ENCODE measurements at regions not wholly inside any gene's neighbourhood (a gene's known extent, or its start where the extent isn't known, plus 50 kb on each side); places are given as distances from the start of the nearest gene placed in this dataset.

GRCh38 chr13:111411919-111412650, 91.6 kb downstream of the TEX29 start:
- H2AFZ ChIP-seq (ENCODE audit: low read length) = no peak overlapping the region
- no peak overlapping the region for H3K4me3 ChIP-seq (ENCODE audit: low read length, poor library complexity, severe bottlenecking)
- no peaks in the 10 kb centered on the region for H3K79me2 ChIP-seq (ENCODE audit: insufficient read depth, low read length)
- no peaks in the 10 kb centered on the region for H3K4me1 ChIP-seq (ENCODE audit: insufficient read depth, low read length, poor library complexity, severe bottlenecking)
- H3K4me2 ChIP-seq (ENCODE audit: low read depth, low read length, poor library complexity, severe bottlenecking) = no peak overlapping the region
- H3K36me3 ChIP-seq (ENCODE audit: insufficient read depth, low read length) = no peaks in the 10 kb centered on the region
- no peaks in the 10 kb centered on the region for H3F3A ChIP-seq (ENCODE audit: low read depth)
- no peaks in the 10 kb centered on the region for H3K27me3 ChIP-seq (ENCODE audit: insufficient read depth, low read length, poor library complexity, severe bottlenecking)
- no peak overlapping the region for H3K9ac ChIP-seq (ENCODE audit: low read depth, low read length, poor library complexity, severe bottlenecking)
- H4K20me1 ChIP-seq (ENCODE audit: insufficient read depth, low read length, poor library complexity, severe bottlenecking) = no peaks in the 10 kb centered on the region
- no peaks in the 10 kb centered on the region for H3K9me2 ChIP-seq (replicated peaks; ENCODE audit: low read depth, low read length)
- TF ChIP-seq CTCF (conservative IDR thresholded peaks at IDR 0.05; ENCODE audit: low read length) (no peak), EZH2phosphoT487 (IDR thresholded peaks at IDR 0.05; ENCODE audit: borderline replicate concordance) (no peak)
- H3K9me3 ChIP-seq (ENCODE audit: insufficient read depth, low read depth, low read length) = no peaks in the 10 kb centered on the region

- no peaks in the 10 kb centered on the region for H3K27me3 ChIP-seq (ENCODE audit: insufficient read depth, low read length, poor library complexity, severe bottlenecking)
These were observed 93.2 kb downstream of the TEX29 start for GRCh38 chr13:111413407-111414187.

GRCh38 chr13:111414341-111414740, 93.9 kb downstream of the TEX29 start:
- no peaks in the 10 kb centered on the region for H3K27me3 ChIP-seq (ENCODE audit: insufficient read depth, low read length, poor library complexity, severe bottlenecking)
- no peak overlapping the region for H3K4me2 ChIP-seq (ENCODE audit: low read depth, low read length, poor library complexity, severe bottlenecking)
- no peaks in the 10 kb centered on the region for H3F3A ChIP-seq (ENCODE audit: low read depth)
- no peaks in the 10 kb centered on the region for H3K9me3 ChIP-seq (ENCODE audit: insufficient read depth, low read depth, low read length)
- H3K36me3 ChIP-seq (ENCODE audit: insufficient read depth, low read length) = no peaks in the 10 kb centered on the region
- H3K4me1 ChIP-seq (ENCODE audit: insufficient read depth, low read length, poor library complexity, severe bottlenecking) = no peaks in the 10 kb centered on the region
- no peaks in the 10 kb centered on the region for H3K9me2 ChIP-seq (replicated peaks; ENCODE audit: low read depth, low read length)
- TF ChIP-seq EZH2phosphoT487 (IDR thresholded peaks at IDR 0.05; ENCODE audit: borderline replicate concordance) (no peak), CTCF (conservative IDR thresholded peaks at IDR 0.05; ENCODE audit: low read length) (no peak)
- H3K9ac ChIP-seq (ENCODE audit: low read depth, low read length, poor library complexity, severe bottlenecking) = no peak overlapping the region
- H3K79me2 ChIP-seq (ENCODE audit: insufficient read depth, low read length) = no peaks in the 10 kb centered on the region
- no peak overlapping the region for H3K4me3 ChIP-seq (ENCODE audit: low read length, poor library complexity, severe bottlenecking)
- H2AFZ ChIP-seq (ENCODE audit: low read length) = no peak overlapping the region
- no peaks in the 10 kb centered on the region for H4K20me1 ChIP-seq (ENCODE audit: insufficient read depth, low read length, poor library complexity, severe bottlenecking)

More at GRCh38 chr13:111413407-111414187, 93.2 kb downstream of the TEX29 start:
- no peak for TF ChIP-seq EZH2phosphoT487 (IDR thresholded peaks at IDR 0.05; ENCODE audit: borderline replicate concordance)
- TF ChIP-seq CTCF (conservative IDR thresholded peaks at IDR 0.05; ENCODE audit: low read length) = no peak
- H3K4me3 ChIP-seq (ENCODE audit: low read length, poor library complexity, severe bottlenecking) = no peak overlapping the region
- no peaks in the 10 kb centered on the region for H3F3A ChIP-seq (ENCODE audit: low read depth)
- no peaks in the 10 kb centered on the region for H4K20me1 ChIP-seq (ENCODE audit: insufficient read depth, low read length, poor library complexity, severe bottlenecking)
- no peak overlapping the region for H3K9ac ChIP-seq (ENCODE audit: low read depth, low read length, poor library complexity, severe bottlenecking)
- H3K9me2 ChIP-seq (replicated peaks; ENCODE audit: low read depth, low read length) = no peaks in the 10 kb centered on the region
- H3K4me1 ChIP-seq (ENCODE audit: insufficient read depth, low read length, poor library complexity, severe bottlenecking) = no peaks in the 10 kb centered on the region
- no peaks in the 10 kb centered on the region for H3K79me2 ChIP-seq (ENCODE audit: insufficient read depth, low read length)
- H3K9me3 ChIP-seq (ENCODE audit: insufficient read depth, low read depth, low read length) = no peaks in the 10 kb centered on the region
- no peak overlapping the region for H3K4me2 ChIP-seq (ENCODE audit: low read depth, low read length, poor library complexity, severe bottlenecking)
- H3K36me3 ChIP-seq (ENCODE audit: insufficient read depth, low read length) = no peaks in the 10 kb centered on the region
- H2AFZ ChIP-seq (ENCODE audit: low read length) = no peak overlapping the region

All from Loucy (cell line).